ENCODE measurements at regions not wholly inside any gene's neighbourhood (a gene's known extent, or its start where the extent isn't known, plus 50 kb on each side); places are given as distances from the start of the nearest gene placed in this dataset.
"Not testable (repeated sequence)": the region's sequence is repeated elsewhere in the genome, so short reads cannot be mapped to it uniquely, and the experiment has no call there.

- DNase-seq (ENCODE audit: low spot score) = no peak
Measured at GRCh38 chr20:1825938-1826445, 69.2 kb upstream of the SIRPA start.

GRCh38 chr20:1825507-1825906, 69.7 kb upstream of the SIRPA start:
- no peak for DNase-seq (ENCODE audit: low spot score)

GRCh38 chr20:1824834-1825233, 70.4 kb upstream of the SIRPA start:
- no peak for DNase-seq (ENCODE audit: low spot score)

GRCh38 chr20:1824181-1824580, 71.0 kb upstream of the SIRPA start:
- DNase-seq (ENCODE audit: low spot score) = no peak

- no peak for DNase-seq (ENCODE audit: low spot score)
Measured at GRCh38 chr20:1823450-1823844, 71.8 kb upstream of the SIRPA start.

GRCh38 chr20:1822564-1823449, 72.4 kb upstream of the SIRPA start:
- DNase-seq (ENCODE audit: low spot score) = no peak

GRCh38 chr20:1820138-1821079, 74.8 kb upstream of the SIRPA start:
- no peak for DNase-seq (ENCODE audit: low spot score)

- no peak for DNase-seq (ENCODE audit: low spot score)
Measured at GRCh38 chr20:1819311-1820137, 75.7 kb upstream of the SIRPA start.

- no peak for DNase-seq (ENCODE audit: low spot score)
Measured at GRCh38 chr20:1818895-1819294, 76.3 kb upstream of the SIRPA start.

- no peak for DNase-seq (ENCODE audit: low spot score)
Measured at GRCh38 chr20:1818247-1818840, 76.9 kb upstream of the SIRPA start.

GRCh38 chr20:1817577-1818211, 77.5 kb upstream of the SIRPA start:
- no peak for DNase-seq (ENCODE audit: low spot score)

- DNase-seq (ENCODE audit: low spot score) = no peak
Measured at GRCh38 chr20:1816384-1817381, 78.5 kb upstream of the SIRPA start.

GRCh38 chr20:1815502-1816085, 79.6 kb upstream of the SIRPA start:
- no peak for DNase-seq (ENCODE audit: low spot score)

GRCh38 chr20:1814861-1815260, 80.3 kb upstream of the SIRPA start:
- DNase-seq (ENCODE audit: low spot score) = not testable (repeated sequence)

GRCh38 chr20:1813674-1814635, 81.3 kb upstream of the SIRPA start:
- DNase-seq (ENCODE audit: low spot score) = no peak

- no peak for DNase-seq (ENCODE audit: low spot score)
Measured at GRCh38 chr20:1813101-1813529, 82.1 kb upstream of the SIRPA start.

GRCh38 chr20:1811621-1812498, 83.3 kb upstream of the SIRPA start:
- peak; percentile 87 for DNase-seq (ENCODE audit: low spot score)

Measured in COLO829 (cell line).